AG04450 (cell line): ENCODE measurements at regions not wholly inside any gene's neighbourhood (a gene's known extent, or its start where the extent isn't known, plus 50 kb on each side); places are given as distances from the start of the nearest gene placed in this dataset.

ENCODE experiments used
- CTCF ChIA-PET: fragments of 300-600, 350-600 bp; formaldehyde crosslinking; extraction: SDS; loops from one replicate; lab custom pipeline; 2022; ENCODE audit warnings: antibody characterized with exemption, inconsistent platforms; lab: Charles Lee
- POLR2A ChIA-PET: fragments of 350-600 bp; formaldehyde crosslinking; extraction: SDS; loops from one replicate; lab custom pipeline; 2021; ENCODE audit warnings: antibody characterized with exemption, inconsistent platforms; lab: Yijun Ruan, JAX
- DNase-seq: peaks from one replicate; pipeline ENCODE4 v3.0.0-alpha.2; 2011; ENCODE audit warnings: low read depth, low spot score
- H3K27ac ChIP-seq: one replicate; pipeline ENCODE4 v1.5.1; 2012; ENCODE audit warnings: low read depth, low read length, control low read depth
- H3K27me3 ChIP-seq: one replicate; pipeline ENCODE4 v1.6.0; 2012; ENCODE audit warnings: low read length; ENCODE audit not compliant: control insufficient read depth, insufficient read depth
- H3K4me3 ChIP-seq: 2 replicates; pipeline ENCODE4 v1.5.1; 2011; ENCODE audit warnings: mild to moderate bottlenecking, low read depth, low read length, control low read depth
- H3K9me3 ChIP-seq: 2 replicates; pipeline ENCODE4 v1.5.1; 2012; ENCODE audit warnings: low read length; ENCODE audit not compliant: control insufficient read depth, insufficient read depth
- TF ChIP-seq, protein P1 (sequence below): IDR thresholded peaks from 2 replicates; pipeline ENCODE4 v1.5.1; 2011; ENCODE audit warnings: low read depth, low read length, control low read depth, inconsistent platforms

GRCh38 chr6:166809721-166810120 lies 146.6 kb downstream of the RNASET2 start:
- no peak for DNase-seq
- ChIA-PET POLR2A (no interaction called here), CTCF (interaction anchor here (1.1 kb wide), 1 partner anchor 180 kb away, joined by 3 read pairs; no protein-coding TSS in a partner anchor)
- Histone ChIP-seq H3K9me3 (peaks cover 20% of the 10 kb centered on the region), H3K27ac (no peak overlapping the region), H3K27me3 (no peaks in the 10 kb centered on the region), H3K4me3 (no peak overlapping the region)
- TF ChIP-seq, protein P1, sequence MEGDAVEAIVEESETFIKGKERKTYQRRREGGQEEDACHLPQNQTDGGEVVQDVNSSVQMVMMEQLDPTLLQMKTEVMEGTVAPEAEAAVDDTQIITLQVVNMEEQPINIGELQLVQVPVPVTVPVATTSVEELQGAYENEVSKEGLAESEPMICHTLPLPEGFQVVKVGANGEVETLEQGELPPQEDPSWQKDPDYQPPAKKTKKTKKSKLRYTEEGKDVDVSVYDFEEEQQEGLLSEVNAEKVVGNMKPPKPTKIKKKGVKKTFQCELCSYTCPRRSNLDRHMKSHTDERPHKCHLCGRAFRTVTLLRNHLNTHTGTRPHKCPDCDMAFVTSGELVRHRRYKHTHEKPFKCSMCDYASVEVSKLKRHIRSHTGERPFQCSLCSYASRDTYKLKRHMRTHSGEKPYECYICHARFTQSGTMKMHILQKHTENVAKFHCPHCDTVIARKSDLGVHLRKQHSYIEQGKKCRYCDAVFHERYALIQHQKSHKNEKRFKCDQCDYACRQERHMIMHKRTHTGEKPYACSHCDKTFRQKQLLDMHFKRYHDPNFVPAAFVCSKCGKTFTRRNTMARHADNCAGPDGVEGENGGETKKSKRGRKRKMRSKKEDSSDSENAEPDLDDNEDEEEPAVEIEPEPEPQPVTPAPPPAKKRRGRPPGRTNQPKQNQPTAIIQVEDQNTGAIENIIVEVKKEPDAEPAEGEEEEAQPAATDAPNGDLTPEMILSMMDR, result no peak

GRCh38 chr6:166806962-166807757 lies 149.2 kb downstream of the RNASET2 start:
- POLR2A ChIA-PET, result no interaction called here
- CTCF ChIA-PET, result no interaction called here
- Histone ChIP-seq H3K9me3 (peaks cover 15% of the 10 kb centered on the region), H3K4me3 (no peak overlapping the region), H3K27me3 (no peaks in the 10 kb centered on the region), H3K27ac (no peak overlapping the region)
- DNase-seq, result no peak
- TF ChIP-seq, protein P1, result no peak

DNA sequence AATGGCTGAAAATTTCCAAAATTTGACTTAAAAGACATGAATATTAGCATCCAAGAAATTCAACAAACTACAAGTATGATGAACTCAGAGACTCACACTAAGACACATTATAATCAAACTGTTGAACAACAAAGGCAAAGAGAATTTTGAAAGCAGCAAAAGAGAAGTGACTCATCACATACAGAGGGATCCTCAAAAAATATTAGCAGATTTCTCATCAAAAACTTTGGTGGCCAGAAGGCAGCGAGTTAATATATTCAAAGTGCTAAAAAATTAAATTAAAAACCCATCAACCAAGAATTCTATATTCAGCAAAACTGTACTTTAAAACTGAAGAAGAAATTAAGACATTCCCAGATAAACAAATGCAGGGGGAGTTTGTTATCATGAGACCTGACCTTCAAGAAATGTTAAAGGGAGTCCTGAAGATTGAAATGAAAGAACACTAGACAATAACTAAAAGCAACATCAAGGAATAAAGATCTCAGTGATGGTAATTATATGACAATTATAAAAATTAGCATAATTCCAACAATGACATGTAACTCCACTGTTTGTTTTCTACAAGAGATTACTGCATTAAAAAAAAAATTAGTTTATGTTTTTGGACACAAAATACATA lies 150.0 kb downstream of the RNASET2 start:
- H3K27ac ChIP-seq, result no peak overlapping the region
- POLR2A ChIA-PET, result no interaction called here
- no peak for DNase-seq
- no peaks in the 10 kb centered on the region for H3K27me3 ChIP-seq
- TF ChIP-seq, protein P1, result no peak
- CTCF ChIA-PET, result no interaction called here
- no peak overlapping the region for H3K4me3 ChIP-seq
- peaks cover 15% of the 10 kb centered on the region for H3K9me3 ChIP-seq

DNA sequence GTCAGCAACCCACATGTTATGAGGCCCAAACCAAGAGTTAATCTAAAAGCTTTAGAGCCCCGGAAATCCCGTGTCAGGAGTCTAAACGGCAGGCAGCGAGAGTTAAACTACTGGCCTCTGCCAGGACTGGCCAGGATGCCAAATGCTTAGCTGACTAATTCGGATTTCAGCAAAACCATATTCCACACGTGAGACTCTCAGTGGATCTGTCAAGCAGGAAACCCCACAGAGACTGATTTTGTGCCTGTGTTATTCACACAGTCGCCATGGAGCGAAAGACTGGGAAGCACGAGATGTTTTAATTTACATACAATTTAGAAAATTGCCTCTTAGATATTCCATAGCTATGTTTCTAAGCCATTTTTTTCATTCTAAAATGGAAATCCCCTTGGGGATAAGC lies 152.9 kb downstream of the RNASET2 start:
- Histone ChIP-seq H3K4me3 (no peak overlapping the region), H3K27me3 (no peaks in the 10 kb centered on the region), H3K27ac (no peak overlapping the region), H3K9me3 (peaks cover 18% of the 10 kb centered on the region)
- CTCF ChIA-PET, result no interaction called here
- DNase-seq, result no peak
- TF ChIP-seq, protein P1, result no peak
- POLR2A ChIA-PET, result interaction anchor here (0.8 kb wide), 1 partner anchor 225 kb away, joined by 3 read pairs; no protein-coding TSS in a partner anchor

DNA sequence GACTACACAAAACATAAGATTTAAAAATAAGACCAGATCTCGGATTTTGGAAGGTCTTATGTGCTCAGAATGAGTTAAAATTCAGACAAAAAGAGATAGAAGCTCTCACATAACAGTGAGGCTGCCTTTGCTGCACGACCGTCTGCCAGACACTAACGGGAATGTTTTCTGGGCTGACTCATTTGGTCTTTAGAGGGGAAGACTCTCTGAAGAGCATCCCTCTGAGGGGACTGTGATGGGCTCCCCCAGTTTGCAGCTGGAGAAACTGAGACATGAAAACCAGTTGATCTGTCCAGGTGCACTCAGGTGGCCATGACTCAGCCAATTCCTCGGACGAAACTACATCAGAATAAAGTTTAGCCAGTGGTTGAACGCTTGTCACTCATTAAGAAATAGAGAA lies 153.9 kb downstream of the RNASET2 start:
- DNase-seq, result no peak
- Histone ChIP-seq H3K27me3 (no peaks in the 10 kb centered on the region), H3K27ac (no peak overlapping the region), H3K4me3 (no peak overlapping the region), H3K9me3 (peaks cover 10% of the 10 kb centered on the region)
- POLR2A ChIA-PET, result no interaction called here
- CTCF ChIA-PET, result no interaction called here
- TF ChIP-seq, protein P1, result no peak
